ENCODE measurements at regions not wholly inside any gene's neighbourhood (a gene's known extent, or its start where the extent isn't known, plus 50 kb on each side); places are given as distances from the start of the nearest gene placed in this dataset.
"Not testable (repeated sequence)": the region's sequence is repeated elsewhere in the genome, so short reads cannot be mapped to it uniquely, and the experiment has no call there.

DNA sequence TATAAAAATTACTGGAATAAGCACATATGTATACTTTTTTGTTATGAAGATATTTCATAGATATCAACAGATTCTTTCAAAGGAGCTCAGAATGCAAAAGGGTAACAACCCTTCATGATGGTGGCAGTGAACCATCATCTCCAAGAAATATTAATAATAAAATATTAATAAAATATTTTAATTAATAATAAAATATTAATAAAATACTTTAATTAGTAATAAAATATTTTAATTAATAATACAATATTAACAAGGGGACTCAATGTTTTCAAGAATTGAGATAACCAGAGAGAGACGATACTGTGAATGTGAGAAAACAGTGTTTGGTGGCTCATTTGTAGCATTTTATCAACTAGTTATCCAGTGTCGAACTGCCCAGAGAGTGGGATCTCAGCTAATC is 86.0 kb upstream of the NT5E start:
- DNase-seq (no peak), ATAC-seq (no peak)
- Histone ChIP-seq H3K4me3 (no peak overlapping the region), H3K36me3 (ENCODE audit: low read depth) (no peaks in the 10 kb centered on the region), H3K9me3 (no peaks in the 10 kb centered on the region), H3K4me1 (ENCODE audit: low read depth) (peaks cover 3% of the 10 kb centered on the region)
- intact Hi-C loops (cut with DNase I, micrococcal nuclease) = no loop called here
- TF ChIP-seq, protein P1, sequence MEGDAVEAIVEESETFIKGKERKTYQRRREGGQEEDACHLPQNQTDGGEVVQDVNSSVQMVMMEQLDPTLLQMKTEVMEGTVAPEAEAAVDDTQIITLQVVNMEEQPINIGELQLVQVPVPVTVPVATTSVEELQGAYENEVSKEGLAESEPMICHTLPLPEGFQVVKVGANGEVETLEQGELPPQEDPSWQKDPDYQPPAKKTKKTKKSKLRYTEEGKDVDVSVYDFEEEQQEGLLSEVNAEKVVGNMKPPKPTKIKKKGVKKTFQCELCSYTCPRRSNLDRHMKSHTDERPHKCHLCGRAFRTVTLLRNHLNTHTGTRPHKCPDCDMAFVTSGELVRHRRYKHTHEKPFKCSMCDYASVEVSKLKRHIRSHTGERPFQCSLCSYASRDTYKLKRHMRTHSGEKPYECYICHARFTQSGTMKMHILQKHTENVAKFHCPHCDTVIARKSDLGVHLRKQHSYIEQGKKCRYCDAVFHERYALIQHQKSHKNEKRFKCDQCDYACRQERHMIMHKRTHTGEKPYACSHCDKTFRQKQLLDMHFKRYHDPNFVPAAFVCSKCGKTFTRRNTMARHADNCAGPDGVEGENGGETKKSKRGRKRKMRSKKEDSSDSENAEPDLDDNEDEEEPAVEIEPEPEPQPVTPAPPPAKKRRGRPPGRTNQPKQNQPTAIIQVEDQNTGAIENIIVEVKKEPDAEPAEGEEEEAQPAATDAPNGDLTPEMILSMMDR (IDR thresholded peaks at IDR 0.05) = no peak

DNA sequence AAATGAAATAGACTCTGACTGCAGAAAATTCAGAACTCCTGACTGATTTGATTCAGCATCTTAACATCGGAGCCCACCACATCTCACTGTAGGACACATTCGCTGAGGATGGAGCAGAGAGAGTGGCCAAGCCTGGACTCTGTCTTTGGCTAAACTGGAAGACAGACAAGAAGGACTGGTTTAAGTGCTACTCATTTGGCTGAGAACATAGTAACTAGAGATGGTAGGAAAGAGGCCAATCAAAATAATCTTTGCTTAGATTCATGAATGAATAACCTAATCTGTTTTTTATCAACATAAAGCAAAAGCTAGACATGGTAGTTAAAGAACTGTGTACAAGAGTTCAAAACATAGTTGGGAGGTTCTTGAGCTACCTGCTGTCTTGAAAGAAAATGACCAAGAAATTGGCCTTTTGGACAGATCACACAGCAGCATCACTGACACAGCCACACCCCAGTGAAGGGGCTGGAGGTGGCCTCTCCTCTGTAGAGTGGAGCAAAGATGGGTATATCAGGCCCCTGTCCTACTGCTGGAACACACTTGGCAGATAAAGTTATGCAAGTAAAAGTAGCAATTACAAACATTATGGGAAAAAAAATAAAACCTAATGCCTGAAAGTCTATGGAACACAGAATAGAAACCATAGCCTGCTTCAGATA is 87.1 kb upstream of the NT5E start:
- ATAC-seq = no peak
- TF ChIP-seq, protein P1 (IDR thresholded peaks at IDR 0.05) = no peak
- H3K36me3 ChIP-seq (ENCODE audit: low read depth) = no peaks in the 10 kb centered on the region
- no peak overlapping the region for H3K4me3 ChIP-seq
- H3K4me1 ChIP-seq (ENCODE audit: low read depth) = peaks cover 3% of the 10 kb centered on the region
- no peaks in the 10 kb centered on the region for H3K9me3 ChIP-seq
- intact Hi-C loops (cut with DNase I, micrococcal nuclease) = no loop called here
- no peak for DNase-seq

GRCh38 chr6:85361643-85362014 is 88.3 kb upstream of the NT5E start:
- no peak overlapping the region for H3K4me3 ChIP-seq
- intact Hi-C loops (cut with DNase I, micrococcal nuclease) = no loop called here
- TF ChIP-seq, protein P1 (IDR thresholded peaks at IDR 0.05) = no peak
- H3K36me3 ChIP-seq (ENCODE audit: low read depth) = no peaks in the 10 kb centered on the region
- DNase-seq (no peak), ATAC-seq (no peak)
- H3K4me1 ChIP-seq (ENCODE audit: low read depth) = peaks cover 3% of the 10 kb centered on the region
- H3K9me3 ChIP-seq = no peaks in the 10 kb centered on the region

DNA sequence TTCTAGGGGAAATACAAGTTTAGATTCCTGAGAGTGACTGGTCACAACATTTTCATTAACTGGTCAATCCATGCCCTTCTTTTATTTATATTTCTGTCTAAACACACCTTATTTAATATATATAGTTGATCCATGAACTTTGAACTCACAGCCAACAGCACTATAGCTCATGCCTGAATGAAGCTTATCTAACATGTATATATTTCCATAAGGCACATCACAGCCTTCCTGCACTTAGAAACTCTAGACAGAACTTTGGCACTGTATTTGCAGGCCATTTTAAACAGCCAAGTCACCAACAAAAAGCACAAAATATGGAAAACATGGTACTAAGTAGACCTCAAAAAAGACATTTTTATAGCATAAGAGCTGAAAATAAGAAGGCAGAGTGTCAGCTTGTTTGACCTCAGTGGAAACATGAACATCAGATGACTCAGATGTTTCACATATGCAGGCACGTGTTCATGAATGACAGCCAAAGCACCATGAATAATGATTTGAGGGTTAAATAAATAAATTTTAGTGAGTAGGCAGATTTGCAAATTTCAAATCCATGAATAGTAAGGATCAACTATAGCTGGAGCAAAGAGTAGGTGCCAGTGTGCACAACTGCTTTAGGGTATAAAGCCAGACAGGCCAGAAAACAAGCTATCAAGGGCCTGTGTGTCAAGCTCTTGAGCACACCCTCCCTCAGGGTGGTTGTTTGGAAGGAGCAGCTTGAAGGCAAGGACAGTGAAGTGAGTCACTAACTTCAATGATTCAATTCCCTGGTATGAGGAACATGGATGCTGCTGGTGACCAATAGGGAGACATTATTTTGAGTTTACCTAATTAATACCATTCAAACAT is 88.9 kb upstream of the NT5E start:
- intact Hi-C loops (cut with DNase I, micrococcal nuclease) = no loop called here
- TF ChIP-seq, protein P1 (IDR thresholded peaks at IDR 0.05) = no peak
- H3K36me3 ChIP-seq (ENCODE audit: low read depth) = no peaks in the 10 kb centered on the region
- H3K4me3 ChIP-seq = no peak overlapping the region
- H3K4me1 ChIP-seq (ENCODE audit: low read depth) = peaks cover 3% of the 10 kb centered on the region
- ATAC-seq = peak; percentile 94
- no peaks in the 10 kb centered on the region for H3K9me3 ChIP-seq
- no peak for DNase-seq

GRCh38 chr6:85357651-85358050 is 92.2 kb upstream of the NT5E start:
- H3K4me1 ChIP-seq (ENCODE audit: low read depth) = peaks cover 3% of the 10 kb centered on the region
- H3K36me3 ChIP-seq (ENCODE audit: low read depth) = no peaks in the 10 kb centered on the region
- no peak for ATAC-seq
- TF ChIP-seq, protein P1 (IDR thresholded peaks at IDR 0.05) = no peak
- intact Hi-C loops (cut with DNase I, micrococcal nuclease) = loop anchor here in 1 of 2 donors (5.0 kb wide), 1 partner anchor 125 kb away; no protein-coding TSS in a partner anchor
- no peak overlapping the region for H3K4me3 ChIP-seq
- DNase-seq = no peak
- H3K9me3 ChIP-seq = no peaks in the 10 kb centered on the region

GRCh38 chr6:85356743-85357142 is 93.1 kb upstream of the NT5E start:
- ATAC-seq; H3K4me1 ChIP-seq (ENCODE audit: low read depth); H3K4me3 ChIP-seq; H3K36me3 ChIP-seq (ENCODE audit: low read depth); DNase-seq; H3K9me3 ChIP-seq: not testable (repeated sequence)
- intact Hi-C loops (cut with DNase I, micrococcal nuclease) = loop anchor here in 1 of 2 donors (5.0 kb wide), 1 partner anchor 126 kb away; no protein-coding TSS in a partner anchor
